Osteoblast (primary cell): ENCODE measurements at regions not wholly inside any gene's neighbourhood (a gene's known extent, or its start where the extent isn't known, plus 50 kb on each side); places are given as distances from the start of the nearest gene placed in this dataset.
A peak's percentile ranks its signal among the peaks of the same experiment; 100 is the strongest.

Source experiments
- DNase-seq: peaks from one replicate; pipeline ENCODE4 v3.0.0; 2011; ENCODE audit warnings: low spot score, mixed read lengths; ENCODE audit not compliant: insufficient read length; ENCODE audit errors: missing footprints
- H2AFZ ChIP-seq: 2 replicates; pipeline ENCODE4 v1.6.0; 2011; ENCODE audit warnings: mild to moderate bottlenecking, low read length
- H3K27ac ChIP-seq: 2 replicates; pipeline ENCODE4 v1.5.1; 2011; ENCODE audit warnings: mild to moderate bottlenecking, low read depth, low read length, moderate library complexity
- H3K27me3 ChIP-seq: 2 replicates; pipeline ENCODE4 v1.6.0; 2012; ENCODE audit warnings: mild to moderate bottlenecking, control low read depth, inconsistent platforms, low read length, moderate library complexity; ENCODE audit not compliant: insufficient read depth
- H3K36me3 ChIP-seq: 2 replicates; pipeline ENCODE4 v1.5.1; 2011; ENCODE audit warnings: mild to moderate bottlenecking, low read length, control low read depth, moderate library complexity; ENCODE audit not compliant: insufficient read depth
- H3K4me1 ChIP-seq: 2 replicates; pipeline ENCODE4 v1.5.1; 2011; ENCODE audit warnings: mild to moderate bottlenecking, low read length, control low read depth, moderate library complexity; ENCODE audit not compliant: insufficient read depth
- H3K4me2 ChIP-seq: 2 replicates; pipeline ENCODE4 v1.6.0; 2011; ENCODE audit warnings: mild to moderate bottlenecking, low read length; ENCODE audit not compliant: insufficient read depth
- H3K4me3 ChIP-seq: fragments of 200-600 bp; sonication (generic); 3 replicates; pipeline ENCODE4 v1.5.1; 2012; ENCODE audit warnings: mild to moderate bottlenecking, low read length, inconsistent platforms; ENCODE audit not compliant: insufficient read depth
- H3K79me2 ChIP-seq: 2 replicates; pipeline ENCODE4 v1.6.0; 2012; ENCODE audit warnings: mild to moderate bottlenecking, low read length, control low read depth, inconsistent platforms; ENCODE audit not compliant: insufficient read depth
- H3K9me3 ChIP-seq: 2 replicates; pipeline ENCODE4 v1.5.1; 2011; ENCODE audit warnings: low read depth, low read length, control low read depth
- H4K20me1 ChIP-seq: 2 replicates; pipeline ENCODE4 v1.6.0; 2012; ENCODE audit warnings: mild to moderate bottlenecking, low read length, control low read depth; ENCODE audit not compliant: insufficient read depth
- TF ChIP-seq, protein P1 (sequence below): IDR thresholded peaks from 2 replicates; pipeline ENCODE4 v1.5.1; 2011; ENCODE audit warnings: mild to moderate bottlenecking, low read depth, low read length, moderate library complexity; ENCODE audit errors: extremely low read depth

GRCh38 chr4:36677112-36677511, 395.7 kb downstream of the DTHD1 start:
- no peak overlapping the region for H3K27ac ChIP-seq
- no peak overlapping the region for H3K4me3 ChIP-seq
- no peak overlapping the region for H3K4me2 ChIP-seq
- H4K20me1 ChIP-seq, result no peaks in the 10 kb centered on the region
- no peaks in the 10 kb centered on the region for H3K27me3 ChIP-seq
- no peaks in the 10 kb centered on the region for H3K79me2 ChIP-seq
- TF ChIP-seq, protein P1, sequence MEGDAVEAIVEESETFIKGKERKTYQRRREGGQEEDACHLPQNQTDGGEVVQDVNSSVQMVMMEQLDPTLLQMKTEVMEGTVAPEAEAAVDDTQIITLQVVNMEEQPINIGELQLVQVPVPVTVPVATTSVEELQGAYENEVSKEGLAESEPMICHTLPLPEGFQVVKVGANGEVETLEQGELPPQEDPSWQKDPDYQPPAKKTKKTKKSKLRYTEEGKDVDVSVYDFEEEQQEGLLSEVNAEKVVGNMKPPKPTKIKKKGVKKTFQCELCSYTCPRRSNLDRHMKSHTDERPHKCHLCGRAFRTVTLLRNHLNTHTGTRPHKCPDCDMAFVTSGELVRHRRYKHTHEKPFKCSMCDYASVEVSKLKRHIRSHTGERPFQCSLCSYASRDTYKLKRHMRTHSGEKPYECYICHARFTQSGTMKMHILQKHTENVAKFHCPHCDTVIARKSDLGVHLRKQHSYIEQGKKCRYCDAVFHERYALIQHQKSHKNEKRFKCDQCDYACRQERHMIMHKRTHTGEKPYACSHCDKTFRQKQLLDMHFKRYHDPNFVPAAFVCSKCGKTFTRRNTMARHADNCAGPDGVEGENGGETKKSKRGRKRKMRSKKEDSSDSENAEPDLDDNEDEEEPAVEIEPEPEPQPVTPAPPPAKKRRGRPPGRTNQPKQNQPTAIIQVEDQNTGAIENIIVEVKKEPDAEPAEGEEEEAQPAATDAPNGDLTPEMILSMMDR, result no peak
- H2AFZ ChIP-seq, result no peak overlapping the region
- peak; percentile 32 for DNase-seq
- H3K36me3 ChIP-seq, result no peaks in the 10 kb centered on the region
- H3K9me3 ChIP-seq, result no peaks in the 10 kb centered on the region
- H3K4me1 ChIP-seq, result no peaks in the 10 kb centered on the region

DNA sequence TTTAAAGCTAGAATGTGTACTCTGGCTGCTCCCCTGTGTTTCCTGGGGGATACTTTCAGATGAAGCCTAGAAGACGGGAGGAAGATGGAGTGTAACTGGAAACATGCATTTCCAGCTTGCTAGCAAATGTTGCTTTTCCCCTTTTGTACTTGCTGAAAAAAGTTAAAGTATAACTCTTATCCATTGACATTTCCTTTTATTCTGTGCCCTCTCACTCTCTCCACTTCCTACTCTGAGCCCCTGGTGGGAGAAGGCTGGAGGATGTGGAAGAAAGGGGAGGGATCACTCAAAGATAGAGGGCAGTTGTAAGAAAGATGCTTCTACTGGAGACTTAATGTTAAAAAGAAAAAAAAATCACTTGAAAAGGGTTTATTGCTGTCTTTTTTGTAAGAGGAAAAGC, 396.5 kb downstream of the DTHD1 start:
- H4K20me1 ChIP-seq, result no peaks in the 10 kb centered on the region
- no peak overlapping the region for H2AFZ ChIP-seq
- H3K4me1 ChIP-seq, result no peaks in the 10 kb centered on the region
- H3K27me3 ChIP-seq, result no peaks in the 10 kb centered on the region
- H3K9me3 ChIP-seq, result no peaks in the 10 kb centered on the region
- TF ChIP-seq, protein P1, result no peak
- H3K36me3 ChIP-seq, result no peaks in the 10 kb centered on the region
- DNase-seq, result no peak
- no peak overlapping the region for H3K4me3 ChIP-seq
- no peak overlapping the region for H3K4me2 ChIP-seq
- no peaks in the 10 kb centered on the region for H3K79me2 ChIP-seq
- H3K27ac ChIP-seq, result no peak overlapping the region

- Histone ChIP-seq H4K20me1 (no peaks in the 10 kb centered on the region), H3K27ac (no peak overlapping the region), H3K36me3 (no peaks in the 10 kb centered on the region), H3K4me1 (no peaks in the 10 kb centered on the region), H3K9me3 (no peaks in the 10 kb centered on the region), H2AFZ (no peak overlapping the region), H3K79me2 (no peaks in the 10 kb centered on the region), H3K27me3 (no peaks in the 10 kb centered on the region), H3K4me3 (no peak overlapping the region), H3K4me2 (no peak overlapping the region)
- DNase-seq, result no peak
- TF ChIP-seq, protein P1, result no peak
These were observed 406.3 kb downstream of the DTHD1 start for GRCh38 chr4:36687681-36688080.

DNA sequence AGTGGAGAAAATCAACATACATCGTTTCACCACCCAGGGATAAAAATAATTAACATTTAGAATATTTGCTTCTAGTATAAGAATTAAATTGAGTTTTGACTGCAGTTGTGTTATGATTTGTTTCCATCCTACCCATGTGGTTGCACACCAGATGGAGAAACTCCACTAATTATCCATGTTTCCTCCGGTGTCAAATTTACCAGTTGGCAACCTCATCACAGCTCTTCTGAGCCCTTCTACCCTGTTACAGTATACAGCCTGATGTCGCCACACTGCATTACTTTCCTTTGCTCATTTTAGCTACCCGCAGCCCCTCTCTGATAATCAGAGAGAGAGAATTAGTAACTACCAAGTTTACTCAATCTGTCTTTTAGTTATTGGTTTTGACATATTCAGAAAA, 411.2 kb downstream of the DTHD1 start:
- no peak overlapping the region for H2AFZ ChIP-seq
- H3K4me2 ChIP-seq, result no peak overlapping the region
- DNase-seq, result no peak
- H3K9me3 ChIP-seq, result no peaks in the 10 kb centered on the region
- H4K20me1 ChIP-seq, result no peaks in the 10 kb centered on the region
- TF ChIP-seq, protein P1, result no peak
- H3K27ac ChIP-seq, result no peak overlapping the region
- no peak overlapping the region for H3K4me3 ChIP-seq
- H3K79me2 ChIP-seq, result no peaks in the 10 kb centered on the region
- no peaks in the 10 kb centered on the region for H3K36me3 ChIP-seq
- H3K27me3 ChIP-seq, result no peaks in the 10 kb centered on the region
- no peaks in the 10 kb centered on the region for H3K4me1 ChIP-seq
